ENCODE measurements at regions not wholly inside any gene's neighbourhood (a gene's known extent, or its start where the extent isn't known, plus 50 kb on each side); places are given as distances from the start of the nearest gene placed in this dataset.
"Not testable (repeated sequence)": the region's sequence is repeated elsewhere in the genome, so short reads cannot be mapped to it uniquely, and the experiment has no call there.

DNA sequence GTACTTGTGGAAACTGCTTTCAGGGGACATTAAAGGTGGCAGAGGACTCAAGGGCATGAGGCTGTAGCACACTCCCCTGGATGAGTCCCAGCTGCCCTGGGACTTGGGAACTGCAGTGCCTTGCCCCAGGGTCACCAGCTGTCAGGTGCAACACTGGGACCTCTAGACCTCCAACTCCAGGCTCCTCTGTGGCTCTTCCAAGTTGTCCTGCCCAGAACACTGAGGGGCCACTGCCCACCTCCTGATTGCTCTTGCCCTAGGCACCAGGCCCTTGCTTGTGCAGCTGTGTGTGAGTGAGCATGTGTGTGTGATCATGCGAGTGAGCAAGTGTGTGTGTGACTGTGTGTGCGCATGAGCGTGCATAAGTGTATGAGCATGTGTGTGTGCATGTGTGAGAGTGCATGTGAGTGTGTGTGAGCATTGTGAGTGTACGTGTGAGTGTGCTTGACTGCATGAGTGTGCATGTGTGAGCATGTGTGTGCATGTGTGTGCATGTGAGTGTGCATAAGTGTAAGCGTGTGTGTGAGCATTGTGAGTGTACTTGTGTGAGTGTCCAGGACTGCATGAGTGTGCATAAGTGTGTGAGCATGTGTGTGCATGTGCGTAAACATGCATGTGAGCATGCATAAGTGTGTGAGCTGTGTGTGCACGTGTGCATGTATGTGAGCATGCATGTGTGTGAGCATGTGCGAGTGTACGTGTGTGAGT is 301.5 kb downstream of the NDUFA10 start:
- DNase-seq, result no peak

DNA sequence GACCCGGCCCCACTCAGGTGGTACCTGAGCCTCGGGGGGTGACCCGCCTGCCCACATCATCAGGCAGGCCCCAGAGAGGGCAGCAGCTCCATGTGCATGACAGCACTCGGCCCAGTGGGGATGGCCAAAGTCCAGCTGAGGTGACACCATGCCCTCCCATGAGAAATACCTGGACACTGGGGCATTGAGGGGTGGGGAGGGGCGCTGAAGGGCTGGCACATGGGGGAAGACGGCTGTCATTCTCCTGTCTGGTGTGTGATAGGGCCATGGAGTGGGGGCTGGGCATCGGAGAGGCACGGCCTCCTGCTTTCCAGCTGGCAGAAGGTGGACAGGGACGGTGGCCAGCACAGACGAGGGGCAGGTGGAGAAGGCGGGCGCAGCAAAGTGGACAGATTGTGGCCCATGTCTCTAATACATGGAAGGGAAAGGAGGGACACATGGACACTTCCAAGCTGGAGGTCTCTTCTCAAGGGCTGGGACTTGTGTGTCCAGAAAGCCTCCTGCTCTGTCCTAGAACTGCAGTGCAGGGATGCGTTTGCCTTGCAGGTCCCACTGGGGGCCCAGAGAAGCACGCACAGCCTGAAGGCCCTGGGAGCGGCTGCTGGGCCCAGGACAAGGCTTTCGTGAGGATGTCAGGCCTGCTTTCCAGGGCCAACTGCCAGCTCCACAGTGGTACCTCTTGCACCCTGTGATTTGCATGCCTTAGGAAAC is 302.2 kb downstream of the NDUFA10 start:
- DNase-seq, result no peak

DNA sequence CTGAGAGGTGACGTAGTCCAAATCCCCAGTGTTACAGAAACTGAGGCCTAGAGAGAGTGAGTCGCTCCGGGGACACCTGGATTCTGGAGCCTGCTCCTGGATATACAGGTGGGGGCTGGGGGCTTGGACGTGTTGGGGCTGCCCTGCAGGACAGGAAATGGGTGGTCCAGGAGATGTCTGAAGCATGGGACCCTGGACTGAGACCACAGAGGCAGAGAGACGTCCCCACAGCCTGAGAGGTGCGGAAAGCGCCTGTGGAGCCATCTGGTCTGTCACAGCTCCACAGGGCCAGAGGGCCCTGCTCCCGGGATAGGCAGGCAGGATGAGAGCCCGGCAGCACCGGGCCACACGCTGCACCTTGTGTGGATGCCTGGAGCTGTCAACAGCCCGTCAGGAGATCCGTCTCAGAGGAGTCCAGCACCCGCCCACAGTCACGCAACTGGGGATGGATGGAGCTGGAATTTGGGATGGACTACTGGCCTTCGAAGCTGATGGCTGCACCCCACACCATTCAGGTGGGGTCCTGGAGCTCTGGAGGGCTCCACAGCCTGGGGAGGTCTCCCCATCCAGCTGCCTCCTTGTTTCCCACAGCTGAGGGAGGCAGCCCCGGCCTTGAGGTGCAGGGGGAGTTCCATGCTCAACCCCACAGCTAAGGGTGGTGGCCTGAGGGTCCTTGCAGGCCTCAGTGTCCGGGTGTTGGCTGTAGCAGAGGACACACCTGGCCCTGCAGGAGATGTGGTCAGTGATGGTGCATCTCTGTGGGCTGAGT is 303.0 kb downstream of the NDUFA10 start:
- DNase-seq, result no peak

DNA sequence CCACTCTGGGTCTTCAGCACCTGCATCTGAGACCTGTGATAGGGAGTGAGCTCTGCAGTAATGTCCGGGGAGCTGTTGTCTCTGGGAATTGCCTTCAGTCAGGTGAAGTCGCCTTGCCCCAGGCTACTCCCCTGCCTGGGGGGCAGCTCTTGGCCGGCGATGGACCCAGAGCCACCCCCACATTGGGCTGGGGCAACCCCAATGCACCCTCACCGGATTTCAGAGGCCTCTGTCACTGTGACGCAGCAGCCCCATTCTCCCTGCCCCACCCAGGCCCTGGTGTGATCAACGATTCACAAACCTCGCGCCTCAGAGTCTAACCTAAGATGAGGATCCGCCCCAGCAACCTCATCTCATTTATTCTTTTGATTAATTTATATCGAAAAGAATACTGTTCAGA is 303.6 kb downstream of the NDUFA10 start:
- no peak for DNase-seq

DNA sequence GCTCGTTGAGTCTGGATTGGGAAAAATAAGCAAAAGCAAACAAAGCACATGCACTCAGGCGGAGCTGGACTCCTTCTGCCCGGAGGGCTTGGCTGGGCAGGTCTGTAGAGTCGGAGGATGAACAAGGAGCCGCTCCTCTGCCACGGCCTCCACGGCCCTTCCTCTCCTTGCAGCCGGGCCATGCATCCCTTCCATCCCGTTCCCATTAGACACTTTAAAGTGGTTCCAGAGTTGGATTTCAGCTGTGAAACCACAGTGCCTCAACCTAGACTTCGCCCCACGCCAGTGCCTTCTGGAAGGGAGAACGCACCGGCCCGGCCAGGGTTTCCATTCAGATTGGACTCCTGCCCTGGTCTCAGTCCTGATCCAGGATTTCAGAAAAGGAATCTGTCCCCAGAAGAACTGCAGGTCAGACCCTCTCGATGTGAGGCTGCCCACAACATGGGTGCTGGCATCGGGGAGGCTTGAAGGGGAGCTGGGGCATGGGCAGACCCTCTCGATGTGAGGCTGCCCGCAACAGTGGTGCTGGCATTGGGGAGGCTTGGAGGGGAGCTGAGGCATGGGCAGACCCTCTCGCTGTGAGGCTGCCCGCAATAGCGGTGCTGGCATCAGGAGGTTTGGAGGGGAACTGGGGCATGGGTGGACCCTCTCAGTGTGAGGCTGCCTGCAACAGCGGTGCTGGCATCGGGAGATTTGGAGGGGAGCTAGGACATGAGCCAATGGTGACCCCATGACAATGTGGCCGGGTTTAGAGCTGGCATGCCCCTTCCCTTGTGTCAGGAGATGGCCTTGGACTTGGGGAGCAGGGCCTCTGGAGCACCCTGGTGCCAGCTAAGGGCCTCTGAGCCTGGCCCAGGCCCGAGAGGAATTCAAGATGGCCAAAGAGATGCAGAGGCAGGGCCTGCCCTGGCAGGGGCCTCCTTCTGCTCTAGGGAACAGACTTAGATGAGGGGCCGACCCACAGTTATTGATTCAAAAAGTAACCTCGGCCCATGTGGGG is 304.5 kb downstream of the NDUFA10 start:
- no peak for DNase-seq

DNA sequence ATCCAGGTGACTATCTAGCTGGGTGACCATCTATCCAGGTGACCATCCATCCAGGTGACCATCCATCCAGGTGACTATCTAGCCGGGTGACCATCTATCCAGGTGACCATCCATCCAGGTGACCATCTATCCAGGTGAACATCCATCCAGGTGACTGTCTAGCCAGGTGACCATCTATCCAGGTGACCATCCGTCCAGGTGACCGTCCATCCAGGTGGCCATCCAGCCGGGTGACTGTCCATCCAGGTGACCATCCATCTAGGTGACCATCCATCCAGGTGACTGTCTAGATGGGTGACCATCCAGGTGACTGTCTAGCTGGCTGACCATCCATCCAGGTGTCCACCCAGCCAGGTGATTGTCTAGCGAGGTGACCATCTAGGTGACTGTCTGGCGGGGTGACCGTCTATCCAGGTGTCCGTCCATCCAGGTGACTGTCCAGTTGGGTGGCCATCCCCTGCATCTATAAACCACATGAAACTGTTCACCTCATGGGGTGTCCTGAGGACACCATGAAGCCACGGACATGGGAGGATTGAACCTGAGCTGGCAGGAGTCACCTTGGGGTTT is 305.3 kb downstream of the NDUFA10 start:
- no peak for DNase-seq

DNA sequence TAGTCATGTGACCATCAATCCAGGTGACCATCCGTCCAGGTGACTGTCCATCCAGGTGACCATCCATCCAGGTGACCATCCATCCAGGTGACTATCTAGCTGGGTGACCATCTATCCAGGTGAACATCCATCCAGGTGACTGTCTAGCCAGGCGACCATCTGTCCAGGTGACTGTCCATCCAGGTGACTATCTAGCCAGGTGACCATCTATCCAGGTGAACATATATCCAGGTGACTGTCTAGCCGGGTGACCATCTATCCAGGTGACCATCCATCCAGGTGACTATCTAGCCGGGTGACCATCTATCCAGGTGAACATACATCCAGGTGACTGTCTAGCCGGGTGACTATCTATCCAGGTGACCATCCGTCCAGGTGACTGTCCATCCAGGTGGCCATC is 306.2 kb downstream of the NDUFA10 start:
- DNase-seq, result not testable (repeated sequence)

DNA sequence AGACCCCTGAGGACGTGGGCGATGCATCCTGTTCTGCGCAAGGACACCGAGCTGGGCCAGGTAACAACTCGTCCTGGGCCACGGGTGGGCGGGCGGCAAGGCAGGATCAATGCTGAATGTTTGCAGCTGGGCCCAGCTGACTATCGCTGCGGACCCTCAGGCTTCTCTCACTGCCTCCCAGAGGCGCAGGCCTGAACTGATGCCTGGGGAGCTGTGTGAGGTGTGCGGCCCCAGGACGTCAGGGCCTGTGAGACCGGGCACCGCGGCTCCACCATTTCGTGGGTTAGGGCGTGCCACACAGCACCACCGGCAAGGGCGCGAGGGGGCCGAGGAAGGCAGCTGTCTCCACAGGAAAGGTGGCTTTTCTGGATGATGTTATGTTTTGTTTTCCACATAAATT is 307.4 kb downstream of the NDUFA10 start:
- no peak for DNase-seq

DNA sequence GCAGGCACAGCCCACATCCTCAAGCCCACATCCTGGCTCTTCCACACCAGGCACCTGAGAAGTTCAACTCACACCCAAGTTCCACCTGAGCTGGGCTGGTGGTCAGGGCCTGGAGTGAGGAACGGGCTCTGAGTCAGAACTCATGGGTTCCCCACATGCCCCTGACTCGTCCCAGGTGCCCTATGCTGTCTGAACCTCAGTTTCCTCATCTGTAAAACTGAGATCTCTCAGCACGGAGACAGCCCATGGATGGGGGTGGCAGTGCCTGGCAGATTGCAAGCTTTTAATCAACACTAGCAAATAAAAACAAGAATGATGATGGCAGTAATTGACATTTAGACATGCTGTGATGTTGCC is 307.8 kb downstream of the NDUFA10 start:
- no peak for DNase-seq

DNA sequence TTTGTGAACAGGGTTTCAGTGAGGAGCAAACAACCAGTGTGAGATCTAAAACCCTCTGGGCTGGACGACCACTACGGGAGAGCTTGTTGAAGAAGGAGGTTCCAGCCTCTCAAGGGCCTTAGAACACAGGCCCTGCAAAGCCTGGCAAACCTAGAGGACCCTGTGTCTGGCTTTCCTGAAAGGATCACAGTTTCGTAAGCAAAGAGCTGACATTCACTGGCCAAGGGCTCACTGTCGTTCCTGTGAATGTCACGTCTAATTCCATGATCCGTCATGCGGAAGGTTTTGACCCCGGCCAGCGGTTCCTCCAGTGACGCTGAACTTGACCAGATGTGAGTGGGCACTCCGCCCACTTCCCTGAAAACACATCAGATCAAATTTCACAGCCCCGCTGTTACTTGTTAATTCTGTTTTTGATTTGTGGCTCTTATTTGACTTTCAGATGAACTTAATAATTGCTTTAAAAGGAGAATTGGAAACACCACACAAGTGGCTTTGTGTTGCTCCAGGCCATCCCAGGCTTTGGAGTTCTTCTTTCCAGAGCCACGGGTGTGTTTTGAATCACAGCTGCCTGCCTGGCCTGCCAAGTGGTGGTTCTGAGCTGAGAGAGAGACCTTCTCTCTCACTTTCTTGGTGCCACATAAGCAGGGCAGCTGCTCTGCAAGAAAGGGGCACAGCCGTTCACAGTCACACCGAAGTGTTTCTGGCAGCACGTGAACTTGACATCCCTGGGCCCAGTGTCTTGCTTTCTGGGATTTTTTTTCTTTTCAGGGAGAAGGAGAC is 308.4 kb downstream of the NDUFA10 start:
- no peak for DNase-seq

DNA sequence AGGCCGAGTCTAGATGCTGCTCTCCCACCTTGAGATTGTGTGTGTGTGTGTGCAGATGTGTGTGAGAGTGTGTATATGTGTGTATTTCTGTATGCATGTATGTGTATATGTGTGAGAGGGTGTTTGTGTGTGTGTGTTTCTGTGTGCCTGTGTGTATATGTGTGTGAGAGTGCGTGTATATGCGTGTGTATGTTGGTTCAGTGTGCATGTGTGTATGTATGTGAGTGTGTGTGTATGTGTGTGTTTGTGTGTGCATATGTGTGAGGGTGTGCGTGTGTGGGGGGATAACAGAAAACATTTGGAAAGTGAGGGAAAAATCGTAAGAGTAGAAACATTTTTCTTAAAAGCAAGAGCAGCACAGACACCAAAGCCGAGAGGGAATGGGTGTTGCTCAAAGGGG is 309.1 kb downstream of the NDUFA10 start:
- no peak for DNase-seq

DNA sequence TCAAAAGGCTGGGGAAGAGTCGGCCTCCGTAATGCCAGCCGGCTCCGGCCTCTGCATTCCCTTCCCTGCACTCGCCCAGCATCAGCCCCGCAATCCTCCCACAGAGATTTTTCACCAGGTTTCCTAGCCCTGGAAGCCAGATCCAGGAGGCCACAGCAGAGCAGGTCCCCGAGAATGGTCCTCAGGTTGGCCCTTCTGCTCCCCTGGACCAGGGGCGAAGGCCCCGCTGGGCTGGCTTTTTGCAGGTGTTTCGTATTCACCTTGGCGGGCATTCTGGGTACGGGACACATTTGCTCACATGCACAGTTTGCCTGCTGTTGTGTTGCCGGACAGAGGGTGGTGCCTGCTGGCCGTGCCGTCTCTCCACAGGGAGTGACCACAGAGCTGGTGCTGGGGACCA is 309.5 kb downstream of the NDUFA10 start:
- no peak for DNase-seq

DNA sequence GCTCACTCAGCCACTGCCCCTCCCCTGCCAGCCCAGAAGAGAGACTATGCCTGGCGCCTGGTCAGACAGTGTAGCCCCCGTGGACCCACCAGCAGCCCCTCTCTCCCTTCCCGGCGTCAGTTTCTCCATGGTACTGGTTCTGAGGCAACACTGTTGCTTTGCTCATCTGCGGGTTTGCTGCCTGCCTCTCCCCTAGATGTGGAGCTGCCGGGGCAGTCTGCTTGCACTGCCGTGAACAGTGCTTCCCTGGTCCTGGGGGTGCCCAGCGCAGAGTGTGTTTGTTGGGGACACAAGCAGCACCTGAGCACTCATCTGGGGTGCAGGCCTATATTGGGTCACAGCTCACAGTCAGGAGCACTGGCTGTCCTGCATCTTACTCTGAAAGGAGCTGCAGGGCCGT is 309.9 kb downstream of the NDUFA10 start:
- DNase-seq, result no peak

DNA sequence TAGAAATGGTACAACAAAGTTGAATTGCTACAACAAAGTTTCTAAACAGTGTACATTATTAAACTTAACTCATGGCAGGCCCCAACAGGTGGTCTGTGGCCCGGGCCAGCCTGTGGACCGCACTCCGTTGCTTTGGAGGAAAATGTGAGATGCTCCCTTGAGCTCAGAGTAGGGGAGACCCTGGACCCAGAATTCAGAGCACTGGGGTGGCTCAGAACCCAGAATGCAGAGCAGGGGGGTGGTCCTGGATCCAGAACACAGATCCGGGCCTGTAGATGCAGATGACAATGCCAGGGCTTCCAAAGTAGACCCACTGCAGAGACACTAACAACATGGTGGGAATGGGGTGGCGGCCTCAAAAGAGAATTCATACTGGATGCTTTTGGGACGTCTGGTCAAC is 311.0 kb downstream of the NDUFA10 start:
- DNase-seq, result no peak

DNA sequence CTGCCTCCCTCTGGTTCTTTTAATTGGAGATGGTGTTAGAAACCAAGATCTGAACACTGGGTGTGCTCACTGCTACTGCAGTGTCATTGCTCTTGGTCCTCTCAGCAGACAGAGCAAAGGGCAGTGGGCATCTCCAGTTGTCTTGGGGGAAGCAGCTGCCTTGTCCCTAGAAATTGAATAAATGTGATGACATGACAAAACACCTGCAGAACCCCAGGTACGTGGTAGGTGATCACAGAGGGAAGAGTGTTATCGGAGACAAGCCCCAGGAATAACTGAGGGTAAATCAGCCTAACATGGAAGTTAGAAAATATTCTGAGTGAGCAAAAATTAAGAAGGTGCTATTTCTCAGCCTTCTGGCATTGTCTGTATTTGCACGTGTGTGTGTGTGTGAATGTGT is 311.9 kb upstream of the HDAC4 start:
- no peak for DNase-seq

DNA sequence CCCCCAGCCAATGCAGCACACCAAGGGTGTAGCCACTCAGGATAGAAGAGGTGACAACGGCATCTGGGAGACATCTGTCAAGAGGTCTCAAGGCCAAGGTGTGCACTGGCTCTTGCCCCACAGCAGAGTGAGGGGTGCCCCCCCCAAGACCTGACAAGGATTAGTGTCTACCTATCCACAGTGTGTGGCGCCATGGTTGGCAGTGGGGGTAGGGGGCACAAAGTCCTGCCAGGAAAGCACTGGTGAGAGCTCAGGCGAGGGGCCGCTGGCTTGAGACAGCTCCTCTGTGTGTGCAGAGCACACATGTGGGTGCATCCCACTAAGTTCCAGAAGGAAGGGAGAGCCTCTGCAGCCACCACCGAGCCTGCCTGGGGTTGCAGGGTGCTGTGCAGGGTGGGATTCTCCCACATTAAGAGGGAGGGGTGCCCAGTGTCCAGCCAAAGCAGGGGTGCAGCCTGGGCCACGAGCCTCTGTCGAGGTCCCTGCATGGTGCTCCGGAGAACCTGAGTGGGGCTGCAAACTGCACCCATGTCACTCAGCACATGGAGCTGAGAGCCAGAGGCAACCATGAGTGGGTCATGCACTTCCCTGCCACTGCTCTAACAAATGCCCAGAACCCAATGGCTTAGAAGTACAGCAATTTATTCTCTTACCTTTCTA is 311.2 kb upstream of the HDAC4 start:
- DNase-seq, result no peak

DNA sequence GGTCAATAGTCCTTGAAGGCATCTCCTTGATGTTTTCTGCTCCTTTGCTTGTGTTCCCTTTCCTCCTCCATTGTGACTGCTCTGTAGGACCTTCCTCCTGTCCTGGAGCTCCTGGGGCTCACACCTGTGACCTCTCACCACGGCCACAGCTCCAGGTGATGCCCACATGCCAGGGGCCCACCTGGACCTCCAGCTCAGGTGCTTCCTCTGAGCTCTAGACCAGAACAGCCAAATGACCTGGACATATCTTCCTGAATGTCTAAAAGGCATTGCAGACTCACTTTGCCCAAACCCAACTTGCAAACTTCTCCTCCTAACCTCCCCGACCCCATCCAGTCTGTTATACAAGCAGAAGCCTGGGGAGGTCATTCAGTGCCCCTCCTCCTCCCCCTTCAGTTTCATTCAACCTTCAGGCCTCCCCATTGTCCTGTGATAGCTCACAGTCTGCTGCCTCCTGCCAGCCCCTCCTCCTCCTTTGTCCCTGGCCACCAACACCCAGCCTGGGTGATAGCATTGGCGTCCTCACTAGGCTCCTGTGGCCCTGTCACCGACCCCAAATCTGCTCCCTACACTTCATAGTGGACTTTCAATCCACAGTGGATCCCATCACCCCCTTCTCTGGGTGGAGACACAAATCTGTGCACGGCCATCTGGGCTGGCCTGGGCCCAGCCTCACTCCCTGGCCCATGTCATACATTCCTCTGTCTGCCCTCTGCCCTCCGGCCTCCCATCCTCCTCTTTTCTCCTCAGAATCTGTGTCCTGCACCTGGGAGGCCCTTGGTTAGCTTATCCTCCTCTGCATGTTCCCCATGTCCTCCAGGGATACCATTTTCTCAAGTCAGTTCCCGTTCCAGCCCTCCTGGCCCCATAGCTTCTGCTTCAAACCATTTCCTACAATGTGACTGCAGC is 310.4 kb upstream of the HDAC4 start:
- no peak for DNase-seq

DNA sequence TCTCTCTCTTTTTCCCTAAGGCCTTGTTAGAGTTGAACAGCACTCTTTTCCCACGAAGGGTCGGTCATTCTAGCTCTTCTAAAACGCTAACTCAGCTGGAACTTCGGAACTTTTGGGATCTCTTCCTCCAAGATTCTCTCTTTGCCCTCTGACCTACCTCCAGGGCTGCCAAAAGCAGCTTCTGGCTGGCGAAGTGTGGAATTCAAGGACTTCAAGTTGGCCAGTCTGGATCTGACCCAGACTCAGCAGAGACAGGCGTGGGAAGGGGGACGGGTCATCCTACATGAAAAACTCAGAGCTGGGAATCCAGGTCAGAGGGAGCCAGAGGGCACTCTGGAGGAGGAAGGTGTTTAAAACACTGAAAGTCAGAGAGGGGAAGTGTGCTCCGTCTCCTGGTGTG is 305.5 kb upstream of the HDAC4 start:
- no peak for DNase-seq

DNA sequence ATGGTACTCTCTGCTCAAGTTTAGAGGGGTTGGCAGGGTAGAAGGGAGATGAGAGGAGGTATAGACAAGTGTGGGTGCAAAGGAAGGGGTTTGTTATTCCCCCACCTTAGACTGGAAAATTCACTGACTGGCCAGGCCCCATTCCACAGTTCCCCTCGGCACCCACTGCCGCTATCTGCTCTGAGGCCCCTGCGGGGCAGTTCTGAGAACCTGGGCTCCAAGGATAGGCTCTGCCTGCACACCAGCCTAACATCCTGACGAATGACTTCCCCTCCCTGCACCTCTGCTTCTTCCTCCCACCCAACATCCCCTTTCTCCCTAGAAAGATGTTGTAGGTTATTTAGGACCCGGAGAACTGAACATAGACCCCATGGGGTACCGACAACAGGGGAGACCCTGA is 303.9 kb upstream of the HDAC4 start:
- no peak for DNase-seq

DNA sequence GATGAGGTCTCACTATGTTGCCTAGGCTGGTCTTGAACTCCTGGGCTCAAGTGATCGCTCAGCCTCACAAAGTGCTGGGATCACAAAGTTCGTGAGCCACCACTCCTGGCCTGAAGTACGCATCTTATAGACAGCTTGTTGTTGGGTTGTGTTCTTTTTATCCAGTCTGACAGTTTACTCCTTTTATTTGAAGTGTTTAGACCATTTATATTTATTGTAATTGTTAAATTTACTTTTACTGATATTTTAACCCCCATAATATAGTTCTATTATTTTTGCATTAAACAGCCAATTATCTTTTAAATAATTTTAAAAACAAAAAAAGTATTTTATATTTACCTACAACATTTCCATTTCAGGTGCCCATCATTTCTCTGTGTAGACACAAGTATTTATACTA is 303.0 kb upstream of the HDAC4 start:
- no peak for DNase-seq

All from activated naive CD4-positive, alpha-beta T cell (primary cell).